ENCODE measurements at regions not wholly inside any gene's neighbourhood (a gene's known extent, or its start where the extent isn't known, plus 50 kb on each side); places are given as distances from the start of the nearest gene placed in this dataset.
"Not testable (repeated sequence)": the region's sequence is repeated elsewhere in the genome, so short reads cannot be mapped to it uniquely, and the experiment has no call there.

DNA sequence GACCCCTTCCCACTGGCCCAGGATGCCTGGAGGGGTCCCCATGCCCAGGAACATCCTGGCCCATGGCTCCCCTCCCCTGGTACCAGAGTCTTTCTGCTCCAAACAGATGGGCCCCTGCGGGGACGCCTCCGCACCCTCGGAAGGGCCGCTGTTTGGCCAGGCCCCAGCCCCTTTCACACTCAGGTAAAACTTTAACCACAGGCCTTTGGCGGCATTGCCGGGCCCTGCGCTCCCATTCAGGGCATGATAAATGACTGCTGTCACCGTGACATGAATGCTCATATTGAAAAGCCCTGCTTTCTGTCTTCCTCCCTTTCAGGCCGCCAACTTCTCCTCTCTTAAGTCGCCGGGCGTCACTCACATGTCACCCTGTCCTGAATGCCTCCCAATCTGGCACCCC is 141.5 kb upstream of the TOP1 start:
- ATAC-seq: no peak
- no peak for TF ChIP-seq TCF4 (CRISPR knock-in tag; IDR thresholded peaks at IDR 0.05; ENCODE audit: borderline replicate concordance)
- TF ChIP-seq SNAI2 (CRISPR knock-in tag; IDR thresholded peaks at IDR 0.05): no peak
- no peak for TF ChIP-seq ZFP30 (CRISPR knock-in tag; IDR thresholded peaks at IDR 0.05)
- TF ChIP-seq ZNF8 (CRISPR knock-in tag; IDR thresholded peaks at IDR 0.05): no peak
- TF ChIP-seq ZC3H10 (CRISPR knock-in tag; IDR thresholded peaks at IDR 0.05): no peak
- no peak for TF ChIP-seq PPARA (CRISPR knock-in tag; IDR thresholded peaks at IDR 0.05; ENCODE audit: borderline replicate concordance)
- no peak for TF ChIP-seq CSDC2 (CRISPR knock-in tag; IDR thresholded peaks at IDR 0.05)
- no peak for TF ChIP-seq ISL1 (CRISPR knock-in tag; IDR thresholded peaks at IDR 0.05)
- TF ChIP-seq OSR1 (CRISPR knock-in tag; IDR thresholded peaks at IDR 0.05): no peak
- no peak for TF ChIP-seq ESRRG (CRISPR knock-in tag; IDR thresholded peaks at IDR 0.05)
- TF ChIP-seq PATZ1 (CRISPR knock-in tag; IDR thresholded peaks at IDR 0.05; ENCODE audit: borderline replicate concordance): no peak
- TF ChIP-seq ZNF70 (CRISPR knock-in tag; IDR thresholded peaks at IDR 0.05): no peak
- no peak for TF ChIP-seq BACH2 (CRISPR knock-in tag; IDR thresholded peaks at IDR 0.05; ENCODE audit: borderline replicate concordance)
- TF ChIP-seq, protein P1, sequence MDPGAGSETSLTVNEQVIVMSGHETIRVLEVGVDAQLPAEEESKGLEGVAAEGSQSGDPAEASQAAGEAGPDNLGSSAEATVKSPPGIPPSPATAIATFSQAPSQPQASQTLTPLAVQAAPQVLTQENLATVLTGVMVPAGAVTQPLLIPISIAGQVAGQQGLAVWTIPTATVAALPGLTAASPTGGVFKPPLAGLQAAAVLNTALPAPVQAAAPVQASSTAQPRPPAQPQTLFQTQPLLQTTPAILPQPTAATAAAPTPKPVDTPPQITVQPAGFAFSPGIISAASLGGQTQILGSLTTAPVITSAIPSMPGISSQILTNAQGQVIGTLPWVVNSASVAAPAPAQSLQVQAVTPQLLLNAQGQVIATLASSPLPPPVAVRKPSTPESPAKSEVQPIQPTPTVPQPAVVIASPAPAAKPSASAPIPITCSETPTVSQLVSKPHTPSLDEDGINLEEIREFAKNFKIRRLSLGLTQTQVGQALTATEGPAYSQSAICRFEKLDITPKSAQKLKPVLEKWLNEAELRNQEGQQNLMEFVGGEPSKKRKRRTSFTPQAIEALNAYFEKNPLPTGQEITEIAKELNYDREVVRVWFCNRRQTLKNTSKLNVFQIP (CRISPR knock-in tag; IDR thresholded peaks at IDR 0.05; ENCODE audit: borderline replicate concordance, low read depth): no peak
- no peak for TF ChIP-seq TOX (CRISPR knock-in tag; IDR thresholded peaks at IDR 0.05; ENCODE audit: borderline replicate concordance)
- TF ChIP-seq, protein P2, sequence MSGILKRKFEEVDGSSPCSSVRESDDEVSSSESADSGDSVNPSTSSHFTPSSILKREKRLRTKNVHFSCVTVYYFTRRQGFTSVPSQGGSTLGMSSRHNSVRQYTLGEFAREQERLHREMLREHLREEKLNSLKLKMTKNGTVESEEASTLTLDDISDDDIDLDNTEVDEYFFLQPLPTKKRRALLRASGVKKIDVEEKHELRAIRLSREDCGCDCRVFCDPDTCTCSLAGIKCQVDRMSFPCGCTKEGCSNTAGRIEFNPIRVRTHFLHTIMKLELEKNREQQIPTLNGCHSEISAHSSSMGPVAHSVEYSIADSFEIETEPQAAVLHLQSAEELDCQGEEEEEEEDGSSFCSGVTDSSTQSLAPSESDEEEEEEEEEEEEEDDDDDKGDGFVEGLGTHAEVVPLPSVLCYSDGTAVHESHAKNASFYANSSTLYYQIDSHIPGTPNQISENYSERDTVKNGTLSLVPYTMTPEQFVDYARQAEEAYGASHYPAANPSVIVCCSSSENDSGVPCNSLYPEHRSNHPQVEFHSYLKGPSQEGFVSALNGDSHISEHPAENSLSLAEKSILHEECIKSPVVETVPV (CRISPR knock-in tag; IDR thresholded peaks at IDR 0.05): no peak

GRCh38 chr20:40889266-40889665 is 139.4 kb upstream of the TOP1 start:
- ATAC-seq: not testable (repeated sequence)

DNA sequence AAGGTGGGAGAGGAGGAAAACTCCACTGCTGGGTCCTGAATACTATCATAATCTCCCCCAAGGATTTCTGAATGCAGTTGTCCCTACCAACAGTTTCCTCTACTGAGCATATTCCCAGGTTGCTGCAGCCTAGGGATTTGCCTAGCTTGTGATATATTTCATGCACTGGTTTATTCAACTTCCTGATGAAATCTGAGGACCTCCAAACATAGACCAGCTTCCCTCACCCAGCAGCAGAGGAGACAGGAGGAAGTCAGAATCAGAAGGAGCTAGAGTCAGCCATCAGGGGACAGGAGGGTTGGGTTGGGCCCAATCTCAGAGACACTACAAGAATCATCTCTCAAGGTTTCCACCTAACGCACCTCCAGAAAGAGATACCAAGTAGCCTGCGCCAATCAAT is 138.4 kb upstream of the TOP1 start:
- TF ChIP-seq CREB5 (CRISPR knock-in tag; IDR thresholded peaks at IDR 0.05; ENCODE audit: low read depth) (no peak), BACH2 (CRISPR knock-in tag; IDR thresholded peaks at IDR 0.05; ENCODE audit: borderline replicate concordance) (no peak), SNAI2 (CRISPR knock-in tag; IDR thresholded peaks at IDR 0.05) (no peak), ZNF565 (CRISPR knock-in tag; conservative IDR thresholded peaks at IDR 0.05; ENCODE audit: low read depth) (no peak), ARNTL (CRISPR knock-in tag; IDR thresholded peaks at IDR 0.05; ENCODE audit: borderline replicate concordance, low read depth) (no peak), CSDC2 (CRISPR knock-in tag; IDR thresholded peaks at IDR 0.05) (no peak), ESRRG (CRISPR knock-in tag; IDR thresholded peaks at IDR 0.05) (no peak), TCF4 (CRISPR knock-in tag; IDR thresholded peaks at IDR 0.05; ENCODE audit: borderline replicate concordance) (no peak)
- ATAC-seq: no peak

- ATAC-seq: no peak
Measured at GRCh38 chr20:40890635-40891034, 138.0 kb upstream of the TOP1 start.

More at GRCh38 chr20:40890635-40891034, 138.0 kb upstream of the TOP1 start:
- TF ChIP-seq SNAI2 (CRISPR knock-in tag; IDR thresholded peaks at IDR 0.05): no peak
- TF ChIP-seq ZC3H10 (CRISPR knock-in tag; IDR thresholded peaks at IDR 0.05): no peak
- no peak for TF ChIP-seq ZFP30 (CRISPR knock-in tag; IDR thresholded peaks at IDR 0.05)
- TF ChIP-seq RARB (CRISPR knock-in tag; IDR thresholded peaks at IDR 0.05): no peak
- TF ChIP-seq PATZ1 (CRISPR knock-in tag; IDR thresholded peaks at IDR 0.05; ENCODE audit: borderline replicate concordance): no peak
- no peak for TF ChIP-seq ZNF70 (CRISPR knock-in tag; IDR thresholded peaks at IDR 0.05)
- no peak for TF ChIP-seq TOX (CRISPR knock-in tag; IDR thresholded peaks at IDR 0.05; ENCODE audit: borderline replicate concordance)
- TF ChIP-seq OSR1 (CRISPR knock-in tag; IDR thresholded peaks at IDR 0.05): no peak
- no peak for TF ChIP-seq ZFP3 (CRISPR knock-in tag; IDR thresholded peaks at IDR 0.05)
- no peak for TF ChIP-seq TCF4 (CRISPR knock-in tag; IDR thresholded peaks at IDR 0.05; ENCODE audit: borderline replicate concordance)
- TF ChIP-seq ESRRG (CRISPR knock-in tag; IDR thresholded peaks at IDR 0.05): no peak
- TF ChIP-seq ARNTL (CRISPR knock-in tag; IDR thresholded peaks at IDR 0.05; ENCODE audit: borderline replicate concordance, low read depth): no peak
